ENCODE measurements at regions not wholly inside any gene's neighbourhood (a gene's known extent, or its start where the extent isn't known, plus 50 kb on each side); places are given as distances from the start of the nearest gene placed in this dataset.

DNA sequence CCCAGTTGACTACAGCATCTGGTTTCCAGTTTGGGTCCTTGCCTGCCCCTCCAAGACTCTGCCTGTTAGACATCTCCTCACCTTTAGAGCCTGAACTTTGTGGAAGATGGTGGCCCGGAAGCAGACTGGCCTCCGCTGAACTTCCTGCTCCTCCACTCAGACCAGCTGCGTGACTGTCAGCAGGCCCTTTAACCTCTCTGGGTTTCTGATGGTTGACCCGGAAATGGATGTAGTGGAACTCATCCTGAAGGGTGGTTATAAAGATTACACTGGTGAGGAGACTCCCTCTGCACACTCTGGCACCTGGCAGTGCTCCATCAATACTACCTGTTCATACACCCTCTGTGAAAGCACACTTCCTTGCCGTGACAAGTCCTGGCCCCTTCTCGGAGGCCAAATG, 151.9 kb upstream of the TLE3 start:
- no peaks in the 10 kb centered on the region for H3K27me3 ChIP-seq (ENCODE audit: insufficient read depth, poor library complexity, severe bottlenecking)
- no peak overlapping the region for H3K27ac ChIP-seq (replicated peaks)
- no peak for DNase-seq (ENCODE audit: low read depth in 1 of 2, low spot score in 1 of 2)
- no peak overlapping the region for H3K4me3 ChIP-seq (replicated peaks; ENCODE audit: insufficient read depth, low read length)
- TF ChIP-seq SPI1 (IDR thresholded peaks at IDR 0.05; ENCODE audit: borderline replicate concordance, low read depth) (no peak), REST (IDR thresholded peaks at IDR 0.05; ENCODE audit: insufficient replicate concordance, low read depth) (no peak), POLR2AphosphoS5 (IDR thresholded peaks at IDR 0.05; ENCODE audit: low read depth) (no peak), GABPA (IDR thresholded peaks at IDR 0.05; ENCODE audit: low read depth) (no peak)
- TF ChIP-seq, protein P1, sequence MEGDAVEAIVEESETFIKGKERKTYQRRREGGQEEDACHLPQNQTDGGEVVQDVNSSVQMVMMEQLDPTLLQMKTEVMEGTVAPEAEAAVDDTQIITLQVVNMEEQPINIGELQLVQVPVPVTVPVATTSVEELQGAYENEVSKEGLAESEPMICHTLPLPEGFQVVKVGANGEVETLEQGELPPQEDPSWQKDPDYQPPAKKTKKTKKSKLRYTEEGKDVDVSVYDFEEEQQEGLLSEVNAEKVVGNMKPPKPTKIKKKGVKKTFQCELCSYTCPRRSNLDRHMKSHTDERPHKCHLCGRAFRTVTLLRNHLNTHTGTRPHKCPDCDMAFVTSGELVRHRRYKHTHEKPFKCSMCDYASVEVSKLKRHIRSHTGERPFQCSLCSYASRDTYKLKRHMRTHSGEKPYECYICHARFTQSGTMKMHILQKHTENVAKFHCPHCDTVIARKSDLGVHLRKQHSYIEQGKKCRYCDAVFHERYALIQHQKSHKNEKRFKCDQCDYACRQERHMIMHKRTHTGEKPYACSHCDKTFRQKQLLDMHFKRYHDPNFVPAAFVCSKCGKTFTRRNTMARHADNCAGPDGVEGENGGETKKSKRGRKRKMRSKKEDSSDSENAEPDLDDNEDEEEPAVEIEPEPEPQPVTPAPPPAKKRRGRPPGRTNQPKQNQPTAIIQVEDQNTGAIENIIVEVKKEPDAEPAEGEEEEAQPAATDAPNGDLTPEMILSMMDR (IDR thresholded peaks at IDR 0.05; ENCODE audit: insufficient read depth, low read length), result no peak

DNA sequence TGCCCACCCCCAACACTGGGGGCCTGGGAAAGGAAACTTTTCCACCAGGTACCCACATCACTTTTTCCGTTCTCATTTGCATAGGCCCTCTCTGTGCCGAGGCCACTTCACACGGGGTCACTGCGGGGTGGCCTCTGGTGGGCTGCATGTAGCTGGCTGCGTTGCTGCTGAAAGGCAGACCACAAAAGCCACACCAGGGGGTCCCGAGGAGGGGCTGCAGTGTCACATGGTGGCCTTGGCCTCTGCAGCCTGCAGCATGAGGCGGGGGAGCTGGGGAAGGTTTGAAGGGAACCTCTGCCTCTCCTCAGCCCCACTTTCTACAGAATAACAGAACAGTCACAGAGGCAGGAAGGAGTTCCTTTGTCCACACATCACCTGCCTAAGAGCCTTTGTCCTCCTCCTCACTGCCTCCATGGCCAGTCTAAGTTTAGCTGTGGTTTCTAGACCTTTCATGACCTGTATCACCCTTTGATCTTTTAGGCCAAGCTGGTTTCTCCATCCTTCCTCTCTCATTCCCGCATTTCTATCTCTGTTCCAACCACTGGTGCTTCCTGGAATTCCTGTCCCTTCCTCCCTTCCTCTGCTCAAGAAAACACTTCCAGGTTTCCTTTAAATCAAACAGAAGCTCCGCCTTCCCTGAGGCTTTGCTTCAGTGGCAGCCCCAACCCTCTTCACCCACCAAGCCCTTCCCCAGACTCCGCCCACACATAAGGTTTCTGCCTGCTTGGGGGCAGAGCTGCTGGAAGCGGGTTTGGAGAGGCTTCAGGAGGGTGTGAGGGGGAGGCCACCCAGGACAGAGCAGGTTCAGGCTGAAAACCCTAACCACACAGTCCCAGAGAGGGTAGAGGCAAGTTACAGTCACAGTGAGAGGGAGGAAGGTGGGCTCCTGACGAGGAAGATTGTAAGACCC, 150.7 kb upstream of the TLE3 start:
- TF ChIP-seq GABPA (IDR thresholded peaks at IDR 0.05; ENCODE audit: low read depth) (no peak), POLR2AphosphoS5 (IDR thresholded peaks at IDR 0.05; ENCODE audit: low read depth) (no peak), REST (IDR thresholded peaks at IDR 0.05; ENCODE audit: insufficient replicate concordance, low read depth) (no peak), SPI1 (IDR thresholded peaks at IDR 0.05; ENCODE audit: borderline replicate concordance, low read depth) (no peak)
- TF ChIP-seq, protein P1 (IDR thresholded peaks at IDR 0.05; ENCODE audit: insufficient read depth, low read length), result no peak
- DNase-seq (ENCODE audit: low read depth in 1 of 2, low spot score in 1 of 2), result no peak
- no peak overlapping the region for H3K4me3 ChIP-seq (replicated peaks; ENCODE audit: insufficient read depth, low read length)
- H3K27me3 ChIP-seq (ENCODE audit: insufficient read depth, poor library complexity, severe bottlenecking), result no peaks in the 10 kb centered on the region
- H3K27ac ChIP-seq (replicated peaks), result no peak overlapping the region

GRCh38 chr15:70247281-70247680, 149.6 kb upstream of the TLE3 start:
- DNase-seq (ENCODE audit: low read depth in 1 of 2, low spot score in 1 of 2), result no peak
- H3K4me3 ChIP-seq (replicated peaks; ENCODE audit: insufficient read depth, low read length), result no peak overlapping the region
- H3K27ac ChIP-seq (replicated peaks), result no peak overlapping the region
- no peak for TF ChIP-seq GABPA (IDR thresholded peaks at IDR 0.05; ENCODE audit: low read depth)
- TF ChIP-seq POLR2AphosphoS5 (IDR thresholded peaks at IDR 0.05; ENCODE audit: low read depth), result no peak
- no peak for TF ChIP-seq REST (IDR thresholded peaks at IDR 0.05; ENCODE audit: insufficient replicate concordance, low read depth)
- H3K27me3 ChIP-seq (ENCODE audit: insufficient read depth, poor library complexity, severe bottlenecking), result no peaks in the 10 kb centered on the region
